ACC112 (cell line): ENCODE measurements at regions not wholly inside any gene's neighbourhood (a gene's known extent, or its start where the extent isn't known, plus 50 kb on each side); places are given as distances from the start of the nearest gene placed in this dataset.
"Not testable (repeated sequence)": the region's sequence is repeated elsewhere in the genome, so short reads cannot be mapped to it uniquely, and the experiment has no call there.

Source experiments
- H2AFZ ChIP-seq: fragments of 200-600 bp; sonication (generic); one replicate; pipeline ENCODE4 v1.6.0; 2017; ENCODE audit warnings: antibody characterized with exemption, low read length; ENCODE audit not compliant: unreplicated experiment
- H3K27ac ChIP-seq: fragments of 200-600 bp; sonication (generic); 2 replicates; pipeline ENCODE4 v1.5.1; 2014; ENCODE audit warnings: low read depth, mild to moderate bottlenecking, antibody characterized with exemption, low read length, moderate library complexity
- H3K27me3 ChIP-seq: fragments of 200-600 bp; sonication (generic); 2 replicates; pipeline ENCODE4 v1.6.1; 2014; ENCODE audit warnings: mild to moderate bottlenecking, antibody characterized with exemption, low read length, moderate library complexity, mixed read lengths; ENCODE audit not compliant: insufficient read depth
- H3K36me3 ChIP-seq: fragments of 200-600 bp; sonication (generic); 2 replicates; pipeline ENCODE4 v1.6.1; 2016; ENCODE audit warnings: mild to moderate bottlenecking, antibody characterized with exemption, low read length, moderate library complexity, mixed read lengths; ENCODE audit not compliant: insufficient read depth
- H3K4me1 ChIP-seq: fragments of 200-600 bp; sonication (generic); one replicate; pipeline ENCODE4 v1.6.1; 2016; ENCODE audit warnings: low read length, mixed read lengths; ENCODE audit not compliant: insufficient read depth, unreplicated experiment, control insufficient read depth
- H3K4me3 ChIP-seq: fragments of 200-600 bp; sonication (generic); 2 replicates; pipeline ENCODE4 v1.5.1; 2014; ENCODE audit warnings: mild to moderate bottlenecking, low read depth, low read length
- H3K79me2 ChIP-seq: fragments of 200-600 bp; sonication (generic); one replicate; pipeline ENCODE4 v1.6.0; 2016; ENCODE audit warnings: low read length; ENCODE audit not compliant: control insufficient read depth, unreplicated experiment, insufficient read depth

GRCh38 chr3:105284876-105285275 lies 81.8 kb upstream of the ALCAM start:
- Histone ChIP-seq H3K4me1 (peaks cover 11% of the 10 kb centered on the region), H2AFZ (no peak overlapping the region), H3K4me3 (no peak overlapping the region), H3K79me2 (no peaks in the 10 kb centered on the region), H3K27me3 (no peaks in the 10 kb centered on the region), H3K36me3 (no peaks in the 10 kb centered on the region), H3K27ac (no peak overlapping the region)

- Histone ChIP-seq H3K27me3 (no peaks in the 10 kb centered on the region), H3K36me3 (0 out of 2 replicates have a peak, but pooled peaks cover under 1% of the 10 kb centered on the region), H3K27ac (no peak overlapping the region), H3K4me1 (peaks cover 11% of the 10 kb centered on the region), H3K79me2 (no peaks in the 10 kb centered on the region), H3K4me3 (no peak overlapping the region), H2AFZ (no peak overlapping the region)
Observed at GRCh38 chr3:105285653-105286241, 81.0 kb upstream of the ALCAM start.

- H3K4me3 ChIP-seq: no peak overlapping the region
Observed at GRCh38 chr3:105293441-105293840, 73.3 kb upstream of the ALCAM start.

GRCh38 chr3:105296182-105296822 lies 70.4 kb upstream of the ALCAM start:
- H3K79me2 ChIP-seq, H3K27ac ChIP-seq, H3K4me3 ChIP-seq, H3K4me1 ChIP-seq, H3K27me3 ChIP-seq, H3K36me3 ChIP-seq, H2AFZ ChIP-seq: not testable (repeated sequence)

More at GRCh38 chr3:105293441-105293840, 73.3 kb upstream of the ALCAM start:
- H3K79me2 ChIP-seq: no peaks in the 10 kb centered on the region
- no peak overlapping the region for H2AFZ ChIP-seq
- 0 out of 2 replicates have a peak, but pooled peaks cover 3% of the 10 kb centered on the region for H3K36me3 ChIP-seq
- peaks cover 7% of the 10 kb centered on the region for H3K4me1 ChIP-seq
- no peaks in the 10 kb centered on the region for H3K27me3 ChIP-seq
- H3K27ac ChIP-seq: no peak overlapping the region

- H3K36me3 ChIP-seq: no peaks in the 10 kb centered on the region
- H2AFZ ChIP-seq: no peak overlapping the region
- no peak overlapping the region for H3K27ac ChIP-seq
- H3K4me3 ChIP-seq: no peak overlapping the region
- H3K4me1 ChIP-seq: no peaks in the 10 kb centered on the region
- H3K27me3 ChIP-seq: no peaks in the 10 kb centered on the region
- H3K79me2 ChIP-seq: no peaks in the 10 kb centered on the region
Observed at GRCh38 chr3:105304487-105304886, 62.2 kb upstream of the ALCAM start.

GRCh38 chr3:105315144-105315543 lies 51.6 kb upstream of the ALCAM start:
- Histone ChIP-seq H3K36me3 (no peaks in the 10 kb centered on the region), H3K4me3 (no peak overlapping the region), H2AFZ (no peak overlapping the region), H3K27ac (no peak overlapping the region), H3K4me1 (no peaks in the 10 kb centered on the region), H3K27me3 (no peaks in the 10 kb centered on the region), H3K79me2 (no peaks in the 10 kb centered on the region)

- Histone ChIP-seq H3K4me3 (no peak overlapping the region), H2AFZ (no peak overlapping the region), H3K4me1 (no peaks in the 10 kb centered on the region), H3K36me3 (no peaks in the 10 kb centered on the region), H3K27me3 (no peaks in the 10 kb centered on the region), H3K27ac (no peak overlapping the region), H3K79me2 (no peaks in the 10 kb centered on the region)
Observed at GRCh38 chr3:105315815-105316214, 50.9 kb upstream of the ALCAM start.

GRCh38 chr3:105316331-105316730 lies 50.4 kb upstream of the ALCAM start:
- Histone ChIP-seq H3K4me1 (no peaks in the 10 kb centered on the region), H2AFZ (no peak overlapping the region), H3K27me3 (no peaks in the 10 kb centered on the region), H3K4me3 (no peak overlapping the region), H3K36me3 (no peaks in the 10 kb centered on the region), H3K27ac (no peak overlapping the region), H3K79me2 (no peaks in the 10 kb centered on the region)
